MCF 10A (cell line): ENCODE measurements at regions not wholly inside any gene's neighbourhood (a gene's known extent, or its start where the extent isn't known, plus 50 kb on each side); places are given as distances from the start of the nearest gene placed in this dataset.

Source experiments
- BruUV-seq: library from RNA; stranded (reverse); fragments of 400-500 nt; replicated peaks from 2 replicates; lab custom pipeline; 2021; lab: Mats Ljungman, UMichigan
- CTCF ChIA-PET: fragments of 300-600 bp; sonication (Branson Sonifier 250); formaldehyde crosslinking; extraction: SDS; loops from one replicate; lab custom pipeline; 2021; ENCODE audit warnings: antibody characterized with exemption, inconsistent platforms; lab: Yijun Ruan, JAX
- POLR2A ChIA-PET: fragments of 300-600, 350-650 bp; sonication (Branson Sonifier 250); formaldehyde crosslinking; extraction: SDS; loops from one replicate; lab custom pipeline; 2020; ENCODE audit warnings: antibody characterized with exemption, inconsistent platforms; lab: Yijun Ruan, JAX
- DNase-seq: peaks from one replicate; pipeline ENCODE4 v3.0.0-alpha.2; 2018; ENCODE audit not compliant: unreplicated experiment
- H3K27ac Mint-ChIP-seq: one replicate; pipeline ENCODE4 v1.8.0; 2022; ENCODE audit warnings: mild to moderate bottlenecking, low read depth, mixed read lengths; ENCODE audit not compliant: unreplicated experiment
- H3K27me3 Mint-ChIP-seq: one replicate; pipeline ENCODE4 v1.8.0; 2022; ENCODE audit warnings: mixed read lengths; ENCODE audit not compliant: insufficient read depth, unreplicated experiment
- H3K36me3 Mint-ChIP-seq: one replicate; pipeline ENCODE4 v1.8.0; 2022; ENCODE audit warnings: mild to moderate bottlenecking, moderate library complexity, mixed read lengths; ENCODE audit not compliant: insufficient read depth, unreplicated experiment
- H3K4me1 Mint-ChIP-seq: one replicate; pipeline ENCODE4 v1.8.0; 2022; ENCODE audit warnings: mixed read lengths; ENCODE audit not compliant: insufficient read depth, unreplicated experiment
- H3K4me3 Mint-ChIP-seq: one replicate; pipeline ENCODE4 v1.8.0; 2022; ENCODE audit warnings: mild to moderate bottlenecking, moderate library complexity, mixed read lengths; ENCODE audit not compliant: unreplicated experiment
- H3K9me3 Mint-ChIP-seq: one replicate; pipeline ENCODE4 v1.8.0; 2022; ENCODE audit warnings: mixed read lengths; ENCODE audit not compliant: unreplicated experiment
- intact Hi-C: fragments of 100-400 bp; cut with micrococcal nuclease; formaldehyde crosslinking; loops from 2 replicates; pipeline ENCODE4 v1.14.1; 2022
- TF ChIP-seq, protein P1 (sequence below): fragments of 200-600 bp; IDR thresholded peaks from one replicate; pipeline ENCODE4 v1.8.0; 2022; ENCODE audit warnings: antibody characterized with exemption, mild to moderate bottlenecking; ENCODE audit not compliant: unreplicated experiment

GRCh38 chr1:221435504-221435904, 306.4 kb downstream of the DUSP10 start:
- TF ChIP-seq, protein P1, sequence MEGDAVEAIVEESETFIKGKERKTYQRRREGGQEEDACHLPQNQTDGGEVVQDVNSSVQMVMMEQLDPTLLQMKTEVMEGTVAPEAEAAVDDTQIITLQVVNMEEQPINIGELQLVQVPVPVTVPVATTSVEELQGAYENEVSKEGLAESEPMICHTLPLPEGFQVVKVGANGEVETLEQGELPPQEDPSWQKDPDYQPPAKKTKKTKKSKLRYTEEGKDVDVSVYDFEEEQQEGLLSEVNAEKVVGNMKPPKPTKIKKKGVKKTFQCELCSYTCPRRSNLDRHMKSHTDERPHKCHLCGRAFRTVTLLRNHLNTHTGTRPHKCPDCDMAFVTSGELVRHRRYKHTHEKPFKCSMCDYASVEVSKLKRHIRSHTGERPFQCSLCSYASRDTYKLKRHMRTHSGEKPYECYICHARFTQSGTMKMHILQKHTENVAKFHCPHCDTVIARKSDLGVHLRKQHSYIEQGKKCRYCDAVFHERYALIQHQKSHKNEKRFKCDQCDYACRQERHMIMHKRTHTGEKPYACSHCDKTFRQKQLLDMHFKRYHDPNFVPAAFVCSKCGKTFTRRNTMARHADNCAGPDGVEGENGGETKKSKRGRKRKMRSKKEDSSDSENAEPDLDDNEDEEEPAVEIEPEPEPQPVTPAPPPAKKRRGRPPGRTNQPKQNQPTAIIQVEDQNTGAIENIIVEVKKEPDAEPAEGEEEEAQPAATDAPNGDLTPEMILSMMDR, result peak; percentile 99
- Mint-ChIP-seq H3K27me3 (no peaks in the 10 kb centered on the region), H3K9me3 (no peaks in the 10 kb centered on the region), H3K4me3 (no peak overlapping the region), H3K4me1 (peaks cover 26% of the 10 kb centered on the region), H3K27ac (no peak overlapping the region), H3K36me3 (no peaks in the 10 kb centered on the region)
- intact Hi-C loops, result loop anchor here (5.0 kb wide), 1 partner anchor 233 kb away; no protein-coding TSS in a partner anchor
- BruUV-seq, result no TSS peak
- POLR2A ChIA-PET, result interaction anchor here (0.6 to 1.9 kb wide), 17 partner anchors 12 to 1020 kb away, joined by 3 to 7 read pairs (median 4); partner anchors contain the start of gene HLX
- CTCF ChIA-PET, result interaction anchor here (0.6 to 7.8 kb wide), 100 partner anchors 9 to 1228 kb away, joined by 3 to 185 read pairs (median 4); partner anchors contain the start of gene HLX
- peak; percentile 80 for DNase-seq

DNA sequence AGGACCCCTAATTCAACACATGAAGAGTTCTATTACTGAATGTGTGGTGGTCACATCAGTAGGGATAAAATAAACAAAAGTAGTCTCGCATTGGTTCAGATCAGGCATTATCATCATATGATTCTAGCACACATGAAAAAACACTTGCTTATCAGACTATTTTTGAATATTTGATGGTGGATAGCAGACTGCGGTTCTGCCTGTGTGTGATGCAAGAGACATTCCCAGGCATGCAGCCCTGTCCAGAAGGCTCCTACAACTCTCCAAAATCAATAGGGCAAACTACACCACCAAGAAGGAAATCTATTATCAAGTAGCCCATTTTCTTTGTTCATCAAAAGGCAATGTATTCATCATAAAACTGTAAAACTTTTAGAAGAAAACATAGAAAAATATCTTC, 304.7 kb downstream of the DUSP10 start:
- peaks cover 42% of the 10 kb centered on the region for H3K4me1 Mint-ChIP-seq
- H3K27ac Mint-ChIP-seq, result no peak overlapping the region
- no peaks in the 10 kb centered on the region for H3K9me3 Mint-ChIP-seq

DNA sequence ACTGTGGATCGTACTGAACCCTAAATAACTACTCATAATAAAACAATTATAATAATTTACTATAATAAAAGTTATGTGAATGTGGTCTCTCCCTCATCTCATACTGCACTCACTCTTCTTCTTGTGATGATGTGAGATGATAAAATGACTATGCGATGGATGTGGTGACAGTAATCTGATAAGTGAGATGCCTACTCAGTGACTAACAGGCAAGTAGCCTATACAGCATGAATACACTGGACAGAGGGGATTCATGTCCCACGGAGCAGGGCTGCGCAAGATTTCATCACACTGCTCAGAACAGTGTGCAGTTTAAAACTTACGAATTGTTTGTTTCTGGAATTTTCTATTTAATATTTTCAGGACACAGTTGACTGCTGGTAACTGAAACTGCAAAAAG, 304.0 kb downstream of the DUSP10 start:
- no TSS peak for BruUV-seq
- ChIA-PET CTCF (interaction anchor here (0.6 to 2.2 kb wide), 10 partner anchors 8 to 1017 kb away, joined by 3 to 13 read pairs (median 8); no protein-coding TSS in a partner anchor), POLR2A (interaction anchor here (0.5 to 1.2 kb wide), 2 partner anchors 233 to 304 kb away, joined by 3 to 4 read pairs; partner anchors contain the start of gene DUSP10)
- Mint-ChIP-seq H3K4me3 (no peak overlapping the region), H3K27me3 (no peaks in the 10 kb centered on the region), H3K9me3 (no peaks in the 10 kb centered on the region), H3K4me1 (peaks cover 42% of the 10 kb centered on the region), H3K27ac (no peak overlapping the region), H3K36me3 (no peaks in the 10 kb centered on the region)
- DNase-seq, result no peak
- intact Hi-C loops, result loop anchor here (2.0 to 5.0 kb wide), 3 partner anchors 45 to 475 kb away; no protein-coding TSS in a partner anchor
- TF ChIP-seq, protein P1, result no peak

More for the DNA sequence above, 304.7 kb downstream of the DUSP10 start:
- TF ChIP-seq, protein P1, result no peak
- BruUV-seq, result no TSS peak
- Mint-ChIP-seq H3K4me3 (no peak overlapping the region), H3K36me3 (no peaks in the 10 kb centered on the region), H3K27me3 (no peaks in the 10 kb centered on the region)
- ChIA-PET CTCF (no interaction called here), POLR2A (no interaction called here)
- no peak for DNase-seq
- intact Hi-C loops, result loop anchor here (5.0 kb wide), 1 partner anchor 235 kb away; no protein-coding TSS in a partner anchor

DNA sequence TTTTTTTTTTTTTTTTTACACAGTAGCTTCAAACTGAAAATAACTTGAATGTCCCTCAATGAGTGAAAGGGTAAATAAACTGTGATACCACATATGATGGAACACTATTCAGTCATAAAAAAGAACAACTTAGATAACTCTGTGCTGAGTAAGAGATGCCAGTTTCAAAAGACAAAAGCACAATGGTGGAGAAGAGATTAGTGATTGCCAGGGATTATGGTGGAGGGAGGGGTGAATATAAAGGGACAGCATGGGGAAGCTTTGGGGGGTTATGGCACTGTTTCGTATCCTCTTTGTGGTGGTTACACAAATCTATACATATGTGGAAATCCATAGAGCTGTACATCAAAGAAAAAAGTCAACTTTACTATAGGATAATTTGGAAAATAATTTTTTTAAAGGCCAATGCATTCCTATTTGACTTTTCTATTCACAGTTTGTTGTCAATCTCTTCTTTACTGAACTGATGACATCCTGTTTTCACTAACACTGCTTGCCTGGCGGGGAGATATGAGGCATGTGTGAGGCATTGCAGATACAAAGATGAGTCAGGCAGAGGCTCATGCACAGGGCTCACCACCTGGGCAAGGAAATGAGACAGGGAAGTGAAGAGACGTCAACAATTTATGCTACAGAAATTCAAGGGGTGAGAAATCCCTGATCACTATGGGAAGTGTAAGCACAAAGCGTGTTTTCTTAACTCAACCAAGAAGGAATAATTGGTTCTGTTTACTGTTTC, 302.7 kb downstream of the DUSP10 start:
- CTCF ChIA-PET, result interaction anchor here (0.6 to 2.2 kb wide), 29 partner anchors 9 to 1904 kb away, joined by 3 to 16 read pairs (median 4); partner anchors contain the start of gene HLX
- TF ChIP-seq, protein P1, result no peak
- Mint-ChIP-seq H3K27me3 (no peaks in the 10 kb centered on the region), H3K27ac (peak overlapping the region; percentile 91), H3K36me3 (no peaks in the 10 kb centered on the region), H3K4me1 (peaks cover 42% of the 10 kb centered on the region), H3K9me3 (no peaks in the 10 kb centered on the region), H3K4me3 (peak overlapping the region; percentile 0)
- POLR2A ChIA-PET, result interaction anchor here (0.6 to 3.1 kb wide), 17 partner anchors 9 to 629 kb away, joined by 3 to 22 read pairs (median 4); partner anchors contain the start of gene DUSP10
- peak; percentile 98 for DNase-seq
- intact Hi-C loops, result loop anchor here (2.0 to 5.0 kb wide), 3 partner anchors 46 to 476 kb away; no protein-coding TSS in a partner anchor
- BruUV-seq, result no TSS peak
